ENCODE measurements at regions not wholly inside any gene's neighbourhood (a gene's known extent, or its start where the extent isn't known, plus 50 kb on each side); places are given as distances from the start of the nearest gene placed in this dataset.
A peak's percentile ranks its signal among the peaks of the same experiment; 100 is the strongest.
"Not testable (repeated sequence)": the region's sequence is repeated elsewhere in the genome, so short reads cannot be mapped to it uniquely, and the experiment has no call there.

- DNase-seq (ENCODE audit: low spot score), result no peak
Measured at GRCh38 chr10:29794776-29795611, 160.2 kb upstream of the SVIL start.

GRCh38 chr10:29791773-29792172 lies 157.0 kb upstream of the SVIL start:
- no peak for DNase-seq (ENCODE audit: low spot score)

GRCh38 chr10:29790207-29790606 lies 155.4 kb upstream of the SVIL start:
- no peak for DNase-seq (ENCODE audit: low spot score)

- DNase-seq (ENCODE audit: low spot score), result no peak
Measured at GRCh38 chr10:29788113-29788512, 153.3 kb upstream of the SVIL start.

GRCh38 chr10:29785701-29786100 lies 150.9 kb upstream of the SVIL start:
- DNase-seq (ENCODE audit: low spot score), result no peak

- DNase-seq (ENCODE audit: low spot score), result peak; percentile 95
Measured at GRCh38 chr10:29784175-29784773, 149.5 kb upstream of the SVIL start.

- DNase-seq (ENCODE audit: low spot score), result peak; percentile 56
Measured at GRCh38 chr10:29783201-29783947, 148.6 kb upstream of the SVIL start.

- no peak for DNase-seq (ENCODE audit: low spot score)
Measured at GRCh38 chr10:29780639-29781038, 145.9 kb upstream of the SVIL start.

GRCh38 chr10:29780096-29780495 lies 145.3 kb upstream of the SVIL start:
- no peak for DNase-seq (ENCODE audit: low spot score)

GRCh38 chr10:29776246-29776645 lies 141.5 kb upstream of the SVIL start:
- DNase-seq (ENCODE audit: low spot score), result no peak

GRCh38 chr10:29774475-29774874 lies 139.7 kb upstream of the SVIL start:
- no peak for DNase-seq (ENCODE audit: low spot score)

GRCh38 chr10:29773675-29774091 lies 138.9 kb upstream of the SVIL start:
- no peak for DNase-seq (ENCODE audit: low spot score)

GRCh38 chr10:29772403-29772802 lies 137.6 kb upstream of the SVIL start:
- DNase-seq (ENCODE audit: low spot score), result no peak

- DNase-seq (ENCODE audit: low spot score), result no peak
Measured at GRCh38 chr10:29771376-29771775, 136.6 kb upstream of the SVIL start.

GRCh38 chr10:29769277-29769676 lies 134.5 kb upstream of the SVIL start:
- DNase-seq (ENCODE audit: low spot score), result not testable (repeated sequence)

GRCh38 chr10:29767968-29768367 lies 133.2 kb upstream of the SVIL start:
- DNase-seq (ENCODE audit: low spot score), result no peak

- DNase-seq (ENCODE audit: low spot score), result no peak
Measured at GRCh38 chr10:29766753-29767152, 132.0 kb upstream of the SVIL start.

- no peak for DNase-seq (ENCODE audit: low spot score)
Measured at GRCh38 chr10:29765330-29765729, 130.6 kb upstream of the SVIL start.

GRCh38 chr10:29763396-29763795 lies 128.6 kb upstream of the SVIL start:
- DNase-seq (ENCODE audit: low spot score), result no peak

GRCh38 chr10:29761916-29762315 lies 127.1 kb upstream of the SVIL start:
- no peak for DNase-seq (ENCODE audit: low spot score)

- peak; percentile 66 for DNase-seq (ENCODE audit: low spot score)
Measured at GRCh38 chr10:29760138-29760900, 125.5 kb upstream of the SVIL start.
